ENCODE measurements at regions not wholly inside any gene's neighbourhood (a gene's known extent, or its start where the extent isn't known, plus 50 kb on each side); places are given as distances from the start of the nearest gene placed in this dataset.

- TF ChIP-seq TAF1 (IDR thresholded peaks at IDR 0.05; ENCODE audit: low read depth) = no peak
- TF ChIP-seq NFIC (IDR thresholded peaks at IDR 0.05) = no peak
- TF ChIP-seq FOXM1 (IDR thresholded peaks at IDR 0.05; ENCODE audit: borderline replicate concordance, low read depth) = no peak
- no peak for TF ChIP-seq MAX (IDR thresholded peaks at IDR 0.05)
- no peak for TF ChIP-seq EGR1 (IDR thresholded peaks at IDR 0.05)
- TF ChIP-seq YY1 (IDR thresholded peaks at IDR 0.05; ENCODE audit: low read depth) = no peak
- no peak for TF ChIP-seq RAD21 (IDR thresholded peaks at IDR 0.05; ENCODE audit: low read depth)
- no peak for TF ChIP-seq REST (IDR thresholded peaks at IDR 0.05; ENCODE audit: low read depth)
- TF ChIP-seq USF1 (IDR thresholded peaks at IDR 0.05) = no peak
- no peak for TF ChIP-seq TCF12 (IDR thresholded peaks at IDR 0.05; ENCODE audit: low read depth)
- no peak for TF ChIP-seq EP300 (IDR thresholded peaks at IDR 0.05; ENCODE audit: borderline replicate concordance)
- no peak for TF ChIP-seq ZBTB7A (IDR thresholded peaks at IDR 0.05; ENCODE audit: low read depth)
- no peak for TF ChIP-seq TEAD4 (IDR thresholded peaks at IDR 0.05)
Observed at GRCh38 chr1:79293611-79294010, 287.1 kb upstream of the ADGRL4 start.

GRCh38 chr1:79290927-79291474 is 284.5 kb upstream of the ADGRL4 start:
- no peak for TF ChIP-seq CEBPB (IDR thresholded peaks at IDR 0.05)
- TF ChIP-seq YY1 (IDR thresholded peaks at IDR 0.05; ENCODE audit: low read depth) = no peak
- no peak for TF ChIP-seq NFIC (IDR thresholded peaks at IDR 0.05)
- no peak for TF ChIP-seq EP300 (IDR thresholded peaks at IDR 0.05; ENCODE audit: borderline replicate concordance)
- no peak for TF ChIP-seq ZBTB7A (IDR thresholded peaks at IDR 0.05; ENCODE audit: low read depth)

- TF ChIP-seq REST (IDR thresholded peaks at IDR 0.05; ENCODE audit: low read depth) (no peak), CEBPB (IDR thresholded peaks at IDR 0.05) (no peak), CREB1 (IDR thresholded peaks at IDR 0.05; ENCODE audit: low read depth) (no peak)
Observed at GRCh38 chr1:79287982-79288381, 281.5 kb upstream of the ADGRL4 start.

- TF ChIP-seq TCF12 (IDR thresholded peaks at IDR 0.05; ENCODE audit: low read depth) = no peak
- no peak for TF ChIP-seq CREB1 (IDR thresholded peaks at IDR 0.05; ENCODE audit: low read depth)
- TF ChIP-seq ZBTB7A (IDR thresholded peaks at IDR 0.05; ENCODE audit: low read depth) = no peak
- no peak for TF ChIP-seq REST (IDR thresholded peaks at IDR 0.05; ENCODE audit: low read depth)
- no peak for TF ChIP-seq TEAD4 (IDR thresholded peaks at IDR 0.05)
- TF ChIP-seq EGR1 (IDR thresholded peaks at IDR 0.05) = no peak
- TF ChIP-seq TAF1 (IDR thresholded peaks at IDR 0.05; ENCODE audit: low read depth) = no peak
- no peak for TF ChIP-seq EP300 (IDR thresholded peaks at IDR 0.05; ENCODE audit: borderline replicate concordance)
Observed at GRCh38 chr1:79285667-79286066, 279.1 kb upstream of the ADGRL4 start.

- TF ChIP-seq REST (IDR thresholded peaks at IDR 0.05; ENCODE audit: low read depth) (no peak), TCF12 (IDR thresholded peaks at IDR 0.05; ENCODE audit: low read depth) (no peak), CEBPB (IDR thresholded peaks at IDR 0.05) (no peak), EGR1 (IDR thresholded peaks at IDR 0.05) (no peak), FOXM1 (IDR thresholded peaks at IDR 0.05; ENCODE audit: borderline replicate concordance, low read depth) (no peak), USF1 (IDR thresholded peaks at IDR 0.05) (no peak), TAF1 (IDR thresholded peaks at IDR 0.05; ENCODE audit: low read depth) (no peak)
Observed at GRCh38 chr1:79283451-79283850, 276.9 kb upstream of the ADGRL4 start.
